Mucosa of rectum (tissue), 2 donors: ENCODE measurements at regions not wholly inside any gene's neighbourhood (a gene's known extent, or its start where the extent isn't known, plus 50 kb on each side); places are given as distances from the start of the nearest gene placed in this dataset.
"Not testable (repeated sequence)": the region's sequence is repeated elsewhere in the genome, so short reads cannot be mapped to it uniquely, and the experiment has no call there.

Experiments
- H3K27ac ChIP-seq, 2 donors: one replicate each; pipeline ENCODE4 v1.7.0; 2013; ENCODE audit warnings: inconsistent platforms in 2 of 2, low read depth in 2 of 2, low read length in 2 of 2
- H3K27me3 ChIP-seq, 2 donors: one replicate each; pipeline ENCODE4 v1.7.0; 2013; ENCODE audit warnings: low read length in 2 of 2; ENCODE audit not compliant: control insufficient read depth in 2 of 2, insufficient read depth in 2 of 2
- H3K36me3 ChIP-seq, 2 donors: one replicate each; pipeline ENCODE4 v1.7.0; 2013; ENCODE audit warnings: low read length in 2 of 2; ENCODE audit not compliant: control insufficient read depth in 2 of 2, insufficient read depth in 2 of 2
- H3K4me1 ChIP-seq, 2 donors: one replicate each; pipeline ENCODE4 v1.7.0; 2013; ENCODE audit warnings: low read length in 2 of 2, mild to moderate bottlenecking in 1 of 2; ENCODE audit not compliant: control insufficient read depth in 2 of 2, insufficient read depth in 2 of 2
- H3K4me3 ChIP-seq, 2 donors: one replicate each; pipeline ENCODE4 v1.7.0; 2013; ENCODE audit warnings: low read length in 2 of 2
- H3K9ac ChIP-seq, 2 donors: one replicate each; pipeline ENCODE4 v1.7.0; 2013; ENCODE audit warnings: low read length in 2 of 2, low read depth in 1 of 2, mild to moderate bottlenecking in 1 of 2
- H3K9me3 ChIP-seq, 2 donors: one replicate each; pipeline ENCODE4 v1.7.0; 2013; ENCODE audit warnings: low read length in 2 of 2; ENCODE audit not compliant: control insufficient read depth in 2 of 2
- donor health status: healthy.
- donor health status: Normal muscosa, but diverticular disease.

DNA sequence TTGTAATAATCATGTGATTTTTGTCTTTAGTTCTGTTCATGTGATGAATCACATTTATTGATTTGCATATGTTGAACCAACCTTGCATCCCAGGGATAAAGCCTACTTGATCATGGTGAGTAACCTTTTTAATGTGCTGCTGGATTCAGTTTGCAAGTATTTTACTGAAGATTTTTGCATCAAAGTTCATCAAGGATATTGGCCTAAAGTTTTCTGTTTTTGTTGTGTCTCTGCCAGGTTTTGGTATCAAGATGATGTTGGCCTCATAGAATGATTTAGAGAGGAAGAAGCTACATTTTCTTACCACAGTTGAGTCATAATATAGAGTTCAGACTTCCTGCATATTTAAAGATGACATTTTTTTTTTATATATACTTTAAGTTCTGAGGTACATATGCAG is 455.9 kb downstream of the PLPP3 start:
- Histone ChIP-seq H3K4me3 (no peak overlapping the region), H3K9ac (no peak overlapping the region), H3K36me3 (no peaks in the 10 kb centered on the region), H3K4me1 (no peaks in the 10 kb centered on the region), H3K9me3 (no peaks in the 10 kb centered on the region), H3K27ac (no peak overlapping the region), H3K27me3 (no peaks in the 10 kb centered on the region)

DNA sequence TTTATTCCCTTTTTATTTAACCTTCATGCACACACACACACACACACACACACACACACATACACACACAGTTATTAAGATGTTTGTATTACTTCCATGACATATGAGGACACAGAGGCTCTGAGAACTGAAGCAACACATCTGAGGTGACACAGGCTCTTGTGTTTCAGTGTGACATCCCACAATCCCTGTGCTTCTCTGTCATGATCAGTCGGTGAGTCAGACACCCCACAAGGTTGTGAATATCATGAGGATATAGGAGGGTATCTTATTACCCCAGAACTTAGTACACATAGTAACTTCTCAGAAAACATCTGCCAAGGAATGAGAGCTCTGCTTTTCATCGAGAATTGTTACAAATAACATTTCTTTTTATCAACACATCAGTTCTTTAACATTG is 459.3 kb downstream of the PLPP3 start:
- H3K4me3 ChIP-seq = no peak overlapping the region
- no peak overlapping the region for H3K27ac ChIP-seq
- no peak overlapping the region for H3K9ac ChIP-seq
- H3K27me3 ChIP-seq = no peaks in the 10 kb centered on the region
- no peaks in the 10 kb centered on the region for H3K36me3 ChIP-seq
- H3K9me3 ChIP-seq = no peaks in the 10 kb centered on the region
- H3K4me1 ChIP-seq = no peaks in the 10 kb centered on the region

DNA sequence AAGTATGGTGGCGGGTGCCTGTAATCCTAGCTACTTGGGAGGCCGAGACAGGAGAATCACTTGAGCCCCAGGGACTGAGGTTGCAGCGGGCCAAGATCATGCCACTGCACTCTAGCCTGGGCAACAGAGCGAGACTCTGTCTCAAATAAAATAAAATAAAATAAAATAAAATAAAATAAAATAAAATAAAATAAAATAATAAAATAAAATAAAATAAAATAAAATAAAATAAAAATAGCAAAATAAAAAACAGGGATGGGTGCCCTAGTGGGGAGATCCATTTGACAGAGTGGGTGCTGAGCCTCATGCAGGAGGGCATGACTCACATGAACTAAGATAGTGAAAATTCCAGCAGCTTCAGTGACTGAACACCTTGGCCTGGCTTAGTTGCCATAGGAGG is 460.7 kb downstream of the PLPP3 start:
- not testable (repeated sequence) for H3K9ac ChIP-seq, H3K4me1 ChIP-seq, H3K9me3 ChIP-seq, H3K4me3 ChIP-seq, H3K27me3 ChIP-seq, H3K36me3 ChIP-seq, H3K27ac ChIP-seq

DNA sequence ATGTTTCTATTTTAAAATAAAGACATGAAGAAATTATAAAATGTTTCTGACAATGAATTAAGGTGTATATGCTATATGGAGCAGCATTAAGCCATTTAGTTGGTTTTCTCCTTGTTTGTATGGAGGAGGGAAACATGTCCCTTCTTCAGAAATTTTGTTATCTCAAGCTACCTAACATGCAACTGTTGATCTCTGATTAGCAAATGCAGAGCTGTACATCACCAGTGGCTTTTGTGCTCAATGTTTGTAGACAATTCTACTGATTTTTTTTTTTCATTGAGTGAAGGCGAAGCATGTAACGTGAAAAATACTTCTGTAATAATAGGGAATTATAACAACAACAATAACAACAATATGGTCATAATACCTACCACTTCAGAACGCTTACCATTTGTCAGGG is 463.7 kb downstream of the PLPP3 start:
- no peak overlapping the region for H3K9ac ChIP-seq
- no peak overlapping the region for H3K27ac ChIP-seq
- no peaks in the 10 kb centered on the region for H3K27me3 ChIP-seq
- no peaks in the 10 kb centered on the region for H3K9me3 ChIP-seq
- H3K4me3 ChIP-seq = no peak overlapping the region
- no peaks in the 10 kb centered on the region for H3K36me3 ChIP-seq
- no peaks in the 10 kb centered on the region for H3K4me1 ChIP-seq

DNA sequence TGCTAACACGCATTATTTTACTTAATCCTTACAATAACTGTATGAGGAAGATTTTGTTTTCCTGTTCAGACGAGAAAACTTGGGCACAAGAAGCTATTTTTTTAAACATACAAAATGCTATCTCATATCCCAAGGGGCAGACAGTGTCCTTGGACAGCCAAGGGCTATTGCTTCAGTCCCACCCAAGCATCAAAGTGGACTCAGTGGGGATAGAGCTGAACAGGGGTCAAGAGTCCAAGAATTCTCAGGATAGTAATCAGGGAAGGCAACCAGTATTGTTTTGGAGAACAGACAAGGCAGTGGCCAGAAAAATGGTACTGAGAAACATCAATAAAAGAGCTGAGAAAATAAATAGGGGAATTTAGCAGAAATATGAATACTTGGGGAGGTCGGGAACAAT is 465.7 kb downstream of the PLPP3 start:
- Histone ChIP-seq H3K4me1 (no peaks in the 10 kb centered on the region), H3K27me3 (no peaks in the 10 kb centered on the region), H3K9me3 (no peaks in the 10 kb centered on the region), H3K27ac (no peak overlapping the region), H3K4me3 (no peak overlapping the region), H3K36me3 (no peaks in the 10 kb centered on the region), H3K9ac (no peak overlapping the region)

DNA sequence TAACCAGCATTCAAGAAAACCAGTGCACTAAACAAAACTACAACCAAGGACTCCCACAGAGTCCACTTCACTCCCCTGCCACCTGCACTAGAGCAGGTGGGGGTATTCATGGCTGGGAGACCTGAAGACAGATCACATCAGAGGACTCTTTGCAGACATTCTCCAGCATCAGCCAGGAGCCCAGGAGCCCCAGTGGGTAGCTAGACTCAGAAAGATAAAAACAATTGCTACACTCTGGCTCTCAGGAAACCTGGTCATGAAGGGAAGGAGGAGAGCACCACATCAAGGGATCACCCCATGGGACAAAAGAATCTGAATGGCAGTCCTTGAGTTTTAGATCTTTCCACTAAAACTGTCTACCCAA is 472.1 kb downstream of the PLPP3 start:
- Histone ChIP-seq H3K9ac (no peak overlapping the region), H3K4me1 (no peaks in the 10 kb centered on the region), H3K36me3 (no peaks in the 10 kb centered on the region), H3K9me3 (no peaks in the 10 kb centered on the region), H3K27ac (no peak overlapping the region), H3K27me3 (no peaks in the 10 kb centered on the region), H3K4me3 (no peak overlapping the region)

DNA sequence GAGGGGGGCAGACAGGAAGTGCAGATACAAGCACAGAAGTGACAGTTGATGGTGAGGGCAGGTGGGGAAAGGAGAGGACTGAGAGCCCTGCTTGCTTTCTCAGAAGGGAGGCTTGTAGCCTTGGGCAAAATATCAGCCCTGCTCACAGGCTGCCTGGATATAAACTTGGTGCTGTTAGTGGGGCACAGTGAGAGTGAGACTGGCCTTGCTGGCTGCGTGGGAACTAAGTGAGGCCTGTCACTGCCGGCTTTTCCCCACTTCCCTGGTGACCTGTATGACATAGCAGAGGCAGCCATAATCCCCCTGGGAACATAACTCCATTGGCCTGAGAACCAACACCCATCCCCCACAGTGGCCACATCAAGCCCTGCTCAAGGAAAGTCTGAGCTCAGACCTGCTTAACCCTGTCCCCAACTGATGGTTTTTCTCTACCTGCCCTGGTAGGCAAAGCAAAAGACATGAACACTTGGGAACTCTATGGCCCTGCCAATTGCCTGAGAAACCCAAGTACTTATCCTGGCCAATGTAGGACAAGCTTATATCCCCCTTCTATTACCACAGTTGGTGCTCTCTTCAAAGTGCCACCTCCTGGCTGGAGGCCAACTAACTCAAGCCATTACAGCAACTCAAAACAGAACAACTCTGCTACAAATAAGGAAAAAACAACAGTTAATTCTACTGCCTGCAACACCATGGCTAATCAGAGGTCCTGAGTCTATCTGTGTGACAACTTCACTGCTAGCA is 472.7 kb downstream of the PLPP3 start:
- no peaks in the 10 kb centered on the region for H3K4me1 ChIP-seq
- H3K36me3 ChIP-seq = no peaks in the 10 kb centered on the region
- no peaks in the 10 kb centered on the region for H3K9me3 ChIP-seq
- no peak overlapping the region for H3K4me3 ChIP-seq
- no peaks in the 10 kb centered on the region for H3K27me3 ChIP-seq
- no peak overlapping the region for H3K9ac ChIP-seq
- no peak overlapping the region for H3K27ac ChIP-seq

DNA sequence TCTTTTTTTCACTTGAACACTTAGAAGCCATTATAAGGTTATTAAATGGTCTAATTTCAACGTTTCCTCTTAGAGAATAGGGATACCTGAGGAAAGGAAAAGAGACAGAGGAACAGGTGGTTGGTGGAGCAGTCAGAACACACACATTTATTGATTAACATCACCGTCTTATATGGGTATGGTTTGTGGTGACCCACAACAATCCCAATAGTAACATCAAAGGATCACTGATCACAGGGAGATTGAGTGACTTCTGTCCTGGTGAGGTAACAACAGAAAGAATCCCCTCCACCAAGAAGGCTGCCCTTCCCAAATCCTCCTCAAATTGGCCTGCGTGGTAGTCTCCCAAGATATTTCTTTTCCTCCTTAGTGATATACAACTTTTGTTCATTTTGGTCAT is 474.0 kb downstream of the PLPP3 start:
- H3K9me3 ChIP-seq = no peaks in the 10 kb centered on the region

DNA sequence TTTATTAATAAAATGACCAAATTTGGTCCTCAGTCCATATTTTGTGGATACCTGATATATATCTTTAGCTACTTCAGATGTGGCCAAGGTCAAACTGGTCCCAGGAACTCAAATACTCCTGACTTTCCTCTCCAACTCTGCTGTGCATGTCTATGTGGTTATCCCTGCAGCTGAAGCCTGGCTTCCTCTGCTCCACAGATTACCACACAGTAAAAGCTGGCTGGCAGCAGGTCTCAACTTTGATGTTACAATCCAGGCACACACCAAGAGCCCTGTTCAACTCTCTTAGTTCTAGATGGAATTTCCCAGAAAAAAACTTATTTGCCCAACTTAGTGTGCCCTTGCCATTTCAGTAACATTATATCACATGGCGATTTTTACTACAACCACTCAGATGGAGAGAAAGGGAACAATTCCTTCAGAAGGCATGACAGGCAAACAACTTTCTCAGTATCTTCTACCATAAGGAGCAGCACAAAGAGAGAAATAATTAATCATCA is 479.5 kb downstream of the PLPP3 start:
- H3K9me3 ChIP-seq = no peaks in the 10 kb centered on the region
- no peaks in the 10 kb centered on the region for H3K36me3 ChIP-seq

More for the DNA sequence above, 474.0 kb downstream of the PLPP3 start:
- H3K27ac ChIP-seq = no peak overlapping the region
- H3K4me3 ChIP-seq = no peak overlapping the region
- no peaks in the 10 kb centered on the region for H3K27me3 ChIP-seq
- no peak overlapping the region for H3K9ac ChIP-seq
- no peaks in the 10 kb centered on the region for H3K4me1 ChIP-seq
- H3K36me3 ChIP-seq = no peaks in the 10 kb centered on the region

DNA sequence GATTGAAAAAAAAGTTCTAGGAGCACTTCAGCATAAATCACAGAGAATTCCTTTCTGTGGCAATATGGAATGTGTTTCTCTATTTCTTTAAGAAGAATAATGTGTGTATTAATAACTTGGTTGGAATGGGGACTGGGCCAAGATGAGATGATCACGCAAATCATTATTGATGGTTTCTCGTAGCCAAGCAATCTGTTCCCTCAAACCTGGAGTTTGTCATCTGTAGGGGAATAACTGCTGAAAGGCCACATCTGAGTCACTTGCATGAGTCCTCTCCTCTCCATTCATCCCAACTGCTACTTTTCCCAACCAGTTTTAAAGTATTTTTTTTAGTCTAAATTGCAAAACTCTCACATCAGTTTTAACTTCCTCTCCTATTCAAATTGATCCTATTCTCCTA is 480.4 kb downstream of the PLPP3 start:
- H3K27me3 ChIP-seq = no peaks in the 10 kb centered on the region
- H3K9me3 ChIP-seq = no peaks in the 10 kb centered on the region
- no peak overlapping the region for H3K4me3 ChIP-seq
- no peak overlapping the region for H3K9ac ChIP-seq
- H3K36me3 ChIP-seq = no peaks in the 10 kb centered on the region
- H3K4me1 ChIP-seq = no peaks in the 10 kb centered on the region
- H3K27ac ChIP-seq = no peak overlapping the region

More for the DNA sequence above, 479.5 kb downstream of the PLPP3 start:
- no peak overlapping the region for H3K27ac ChIP-seq
- no peaks in the 10 kb centered on the region for H3K4me1 ChIP-seq
- H3K9ac ChIP-seq = no peak overlapping the region
- H3K4me3 ChIP-seq = no peak overlapping the region
- H3K27me3 ChIP-seq = no peaks in the 10 kb centered on the region
